Stimulated activated CD4-positive, alpha-beta T cell treated with anti-CD3 and anti-CD28 coated beads, Interleukin-12 subunit alpha, Interleukin-12 subunit beta, amount 100 ng/mL, for 48 hours (primary cell): ENCODE measurements at regions not wholly inside any gene's neighbourhood (a gene's known extent, or its start where the extent isn't known, plus 50 kb on each side); places are given as distances from the start of the nearest gene placed in this dataset.

Source experiments
- DNase-seq, 3 donors: peaks; one replicate each; pipeline ENCODE4 v3.0.0-alpha.2; 2020; ENCODE audit warnings: low read depth in 2 of 3, low spot score in 1 of 3

- DNase-seq, result no peak
Measured at GRCh38 chr2:136479696-136480095, 285.6 kb upstream of the THSD7B start.

GRCh38 chr2:136468799-136469369, 296.5 kb upstream of the THSD7B start:
- no peak for DNase-seq

- no peak for DNase-seq
Measured at GRCh38 chr2:136452528-136452927, 312.8 kb upstream of the THSD7B start.

- no peak for DNase-seq
Measured at GRCh38 chr2:136448986-136449780, 316.2 kb upstream of the THSD7B start.

- DNase-seq, result no peak
Measured at GRCh38 chr2:136448432-136448831, 316.9 kb upstream of the THSD7B start.

GRCh38 chr2:136444323-136444722, 321.0 kb upstream of the THSD7B start:
- DNase-seq, result no peak

GRCh38 chr2:136443661-136444060, 321.7 kb upstream of the THSD7B start:
- DNase-seq, result no peak

- DNase-seq, result no peak
Measured at GRCh38 chr2:136441979-136442714, 323.2 kb upstream of the THSD7B start.

GRCh38 chr2:136439064-136439676, 321.2 kb upstream of the CXCR4 start:
- no peak for DNase-seq

GRCh38 chr2:136437461-136437860, 319.5 kb upstream of the CXCR4 start:
- DNase-seq, result no peak

- no peak for DNase-seq
Measured at GRCh38 chr2:136436936-136437335, 319.0 kb upstream of the CXCR4 start.

- DNase-seq, result no peak
Measured at GRCh38 chr2:136434251-136434715, 316.3 kb upstream of the CXCR4 start.

- DNase-seq, result no peak
Measured at GRCh38 chr2:136433261-136433660, 315.3 kb upstream of the CXCR4 start.

GRCh38 chr2:136424112-136424511, 306.2 kb upstream of the CXCR4 start:
- DNase-seq, result no peak

GRCh38 chr2:136423516-136423996, 305.6 kb upstream of the CXCR4 start:
- peak; percentile 70 to 85 (median 78) for DNase-seq

- no peak for DNase-seq
Measured at GRCh38 chr2:136422512-136422911, 304.6 kb upstream of the CXCR4 start.

- DNase-seq, result no peak
Measured at GRCh38 chr2:136420346-136420745, 302.4 kb upstream of the CXCR4 start.

GRCh38 chr2:136411946-136412345, 294.0 kb upstream of the CXCR4 start:
- DNase-seq, result no peak

- DNase-seq, result no peak
Measured at GRCh38 chr2:136410673-136411072, 292.7 kb upstream of the CXCR4 start.

- no peak for DNase-seq
Measured at GRCh38 chr2:136408795-136409194, 290.8 kb upstream of the CXCR4 start.

GRCh38 chr2:136407952-136408318, 290.0 kb upstream of the CXCR4 start:
- no peak for DNase-seq
